ENCODE measurements at regions not wholly inside any gene's neighbourhood (a gene's known extent, or its start where the extent isn't known, plus 50 kb on each side); places are given as distances from the start of the nearest gene placed in this dataset.

- TF ChIP-seq MAX (IDR thresholded peaks at IDR 0.05; ENCODE audit: low read depth, low read length) (no peak), CTCF (IDR thresholded peaks at IDR 0.05; ENCODE audit: low read depth, low read length) (no peak), POLR2A (IDR thresholded peaks at IDR 0.05; ENCODE audit: extremely low read depth, insufficient read length) (no peak), MYC (IDR thresholded peaks at IDR 0.05; ENCODE audit: low read depth, low read length) (no peak)
- DNase-seq (ENCODE audit: low read depth): no peak
- H3K4me3 ChIP-seq (ENCODE audit: low read depth, low read length): no peak overlapping the region
Observed at GRCh38 chr15:47603026-47603425, 114.3 kb upstream of the SEMA6D start.

GRCh38 chr15:47607695-47608094, 109.6 kb upstream of the SEMA6D start:
- no peak for DNase-seq (ENCODE audit: low read depth)
- H3K4me3 ChIP-seq (ENCODE audit: low read depth, low read length): no peak overlapping the region
- no peak for TF ChIP-seq POLR2A (IDR thresholded peaks at IDR 0.05; ENCODE audit: extremely low read depth, insufficient read length)

GRCh38 chr15:47609693-47610092, 107.6 kb upstream of the SEMA6D start:
- H3K4me3 ChIP-seq (ENCODE audit: low read depth, low read length): no peak overlapping the region
- no peak for TF ChIP-seq MYC (IDR thresholded peaks at IDR 0.05; ENCODE audit: low read depth, low read length)
- TF ChIP-seq CTCF (IDR thresholded peaks at IDR 0.05; ENCODE audit: low read depth, low read length): no peak
- TF ChIP-seq POLR2A (IDR thresholded peaks at IDR 0.05; ENCODE audit: extremely low read depth, insufficient read length): no peak
- no peak for TF ChIP-seq MAX (IDR thresholded peaks at IDR 0.05; ENCODE audit: low read depth, low read length)
- no peak for DNase-seq (ENCODE audit: low read depth)

- H3K4me3 ChIP-seq (ENCODE audit: low read depth, low read length): no peak overlapping the region
- TF ChIP-seq MYC (IDR thresholded peaks at IDR 0.05; ENCODE audit: low read depth, low read length): no peak
- no peak for TF ChIP-seq CTCF (IDR thresholded peaks at IDR 0.05; ENCODE audit: low read depth, low read length)
- TF ChIP-seq MAX (IDR thresholded peaks at IDR 0.05; ENCODE audit: low read depth, low read length): no peak
- no peak for TF ChIP-seq POLR2A (IDR thresholded peaks at IDR 0.05; ENCODE audit: extremely low read depth, insufficient read length)
Observed at GRCh38 chr15:47610736-47611135, 106.6 kb upstream of the SEMA6D start.

GRCh38 chr15:47614360-47615011, 102.8 kb upstream of the SEMA6D start:
- DNase-seq (ENCODE audit: low read depth): no peak
- H3K4me3 ChIP-seq (ENCODE audit: low read depth, low read length): no peak overlapping the region
- TF ChIP-seq CTCF (IDR thresholded peaks at IDR 0.05; ENCODE audit: low read depth, low read length) (no peak), MYC (IDR thresholded peaks at IDR 0.05; ENCODE audit: low read depth, low read length) (no peak), MAX (IDR thresholded peaks at IDR 0.05; ENCODE audit: low read depth, low read length) (no peak), POLR2A (IDR thresholded peaks at IDR 0.05; ENCODE audit: extremely low read depth, insufficient read length) (no peak)

More at GRCh38 chr15:47610736-47611135, 106.6 kb upstream of the SEMA6D start:
- DNase-seq (ENCODE audit: low read depth): no peak

GRCh38 chr15:47616876-47617275, 100.4 kb upstream of the SEMA6D start:
- no peak for DNase-seq (ENCODE audit: low read depth)
- no peak for TF ChIP-seq CTCF (IDR thresholded peaks at IDR 0.05; ENCODE audit: low read depth, low read length)
- no peak for TF ChIP-seq MYC (IDR thresholded peaks at IDR 0.05; ENCODE audit: low read depth, low read length)
- TF ChIP-seq POLR2A (IDR thresholded peaks at IDR 0.05; ENCODE audit: extremely low read depth, insufficient read length): no peak
- H3K4me3 ChIP-seq (ENCODE audit: low read depth, low read length): no peak overlapping the region
